ENCODE measurements at regions not wholly inside any gene's neighbourhood (a gene's known extent, or its start where the extent isn't known, plus 50 kb on each side); places are given as distances from the start of the nearest gene placed in this dataset.

DNA sequence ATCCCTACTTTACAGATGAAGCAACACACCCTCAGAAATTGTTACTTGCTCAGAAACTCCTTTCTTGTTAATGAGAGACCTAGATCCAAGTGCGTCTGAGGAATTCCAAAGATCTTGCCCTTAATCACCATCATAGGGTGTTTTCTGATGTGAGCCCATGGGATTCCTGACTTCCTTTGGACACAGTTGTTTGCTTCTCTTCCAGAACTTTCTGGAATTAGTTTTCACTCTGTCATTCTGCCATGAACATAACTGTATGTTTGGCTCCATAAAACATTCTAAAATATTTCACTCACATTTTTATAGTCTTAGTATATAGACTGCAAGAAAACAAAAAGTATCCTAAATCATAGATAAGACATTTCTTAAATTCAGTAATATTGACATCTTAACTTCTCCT, 593.9 kb upstream of the SOX11 start:
- Histone ChIP-seq H3K27me3 (ENCODE audit: insufficient read depth, low read length) (no peaks in the 10 kb centered on the region), H3K4me1 (ENCODE audit: insufficient read depth, low read length) (no peaks in the 10 kb centered on the region), H2AFZ (ENCODE audit: low read depth, low read length) (no peak overlapping the region)

DNA sequence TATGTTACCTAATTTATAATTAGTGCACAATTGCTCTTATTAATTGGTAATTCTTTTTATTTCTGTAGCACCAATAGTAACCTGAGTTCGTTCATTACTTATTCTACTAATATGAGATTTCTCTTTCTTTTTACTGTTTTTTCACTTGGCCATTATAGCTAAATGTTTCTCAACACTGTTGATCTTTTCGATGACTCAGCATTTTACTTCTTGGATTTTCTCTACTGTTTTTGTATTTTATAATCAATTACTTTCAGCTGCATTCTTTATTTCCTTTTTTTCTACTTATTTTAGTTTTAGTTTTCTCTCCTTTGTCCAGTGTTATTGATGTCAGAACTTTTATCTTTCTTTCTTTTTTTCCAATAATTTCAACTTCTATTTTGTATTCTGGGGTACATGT, 589.4 kb upstream of the SOX11 start:
- H3K9me3 ChIP-seq (ENCODE audit: low read length), result no peaks in the 10 kb centered on the region
- H2AFZ ChIP-seq (ENCODE audit: low read depth, low read length), result no peak overlapping the region
- no peaks in the 10 kb centered on the region for H3K27me3 ChIP-seq (ENCODE audit: insufficient read depth, low read length)
- no peaks in the 10 kb centered on the region for H3K36me3 ChIP-seq (ENCODE audit: insufficient read depth, low read length)
- H3K4me3 ChIP-seq (ENCODE audit: low read length), result no peak overlapping the region
- H3K4me1 ChIP-seq (ENCODE audit: insufficient read depth, low read length), result no peaks in the 10 kb centered on the region

More for the DNA sequence above, 593.9 kb upstream of the SOX11 start:
- H3K9me3 ChIP-seq (ENCODE audit: low read length), result no peaks in the 10 kb centered on the region
- H3K4me3 ChIP-seq (ENCODE audit: low read length), result no peak overlapping the region
- no peaks in the 10 kb centered on the region for H3K36me3 ChIP-seq (ENCODE audit: insufficient read depth, low read length)

DNA sequence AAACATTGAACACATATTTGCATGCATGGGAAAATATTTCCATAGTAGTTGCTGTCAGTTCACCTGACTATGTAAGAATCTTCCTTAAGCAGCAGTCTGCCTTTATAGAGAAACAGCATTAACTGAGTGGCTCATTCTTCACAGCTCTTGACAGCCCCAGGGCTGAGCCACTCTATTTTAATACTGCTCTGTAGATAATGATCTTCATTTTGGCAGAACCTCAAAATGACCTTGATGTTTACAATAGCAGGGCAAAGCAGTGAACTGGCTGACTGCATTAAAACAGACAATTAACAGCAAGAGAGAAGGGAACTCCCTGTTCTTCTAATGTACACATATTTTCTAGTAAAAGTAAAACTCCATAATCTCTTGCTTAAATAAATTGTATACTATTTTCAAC, 580.6 kb upstream of the SOX11 start:
- Histone ChIP-seq H3K27me3 (ENCODE audit: insufficient read depth, low read length) (no peaks in the 10 kb centered on the region), H3K4me3 (ENCODE audit: low read length) (no peak overlapping the region), H3K36me3 (ENCODE audit: insufficient read depth, low read length) (no peaks in the 10 kb centered on the region), H3K4me1 (ENCODE audit: insufficient read depth, low read length) (no peaks in the 10 kb centered on the region), H3K9me3 (ENCODE audit: low read length) (peaks cover 3% of the 10 kb centered on the region), H2AFZ (ENCODE audit: low read depth, low read length) (no peak overlapping the region)

DNA sequence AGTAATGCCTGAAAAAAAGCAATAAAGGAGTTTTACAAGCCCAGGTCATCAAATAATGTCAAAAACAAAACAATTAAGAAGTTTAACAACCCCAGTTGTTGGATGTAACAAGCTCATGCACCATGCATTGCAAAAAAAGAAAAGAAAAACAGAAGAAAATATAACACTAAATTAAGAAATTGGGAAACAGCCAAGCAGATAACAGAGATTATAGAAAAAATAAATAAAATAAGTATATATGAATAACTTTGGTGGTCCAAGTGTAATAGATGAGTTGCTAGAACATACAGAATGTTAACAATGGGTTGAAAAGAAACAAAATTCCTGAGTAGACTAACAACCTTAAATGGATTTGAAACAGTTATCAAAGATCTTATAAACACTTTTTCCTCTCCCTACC, 573.1 kb upstream of the SOX11 start:
- Histone ChIP-seq H3K36me3 (ENCODE audit: insufficient read depth, low read length) (no peaks in the 10 kb centered on the region), H3K4me1 (ENCODE audit: insufficient read depth, low read length) (peaks cover 2% of the 10 kb centered on the region), H3K4me3 (ENCODE audit: low read length) (no peak overlapping the region), H3K9me3 (ENCODE audit: low read length) (no peaks in the 10 kb centered on the region), H3K27me3 (ENCODE audit: insufficient read depth, low read length) (no peaks in the 10 kb centered on the region), H2AFZ (ENCODE audit: low read depth, low read length) (no peak overlapping the region)

DNA sequence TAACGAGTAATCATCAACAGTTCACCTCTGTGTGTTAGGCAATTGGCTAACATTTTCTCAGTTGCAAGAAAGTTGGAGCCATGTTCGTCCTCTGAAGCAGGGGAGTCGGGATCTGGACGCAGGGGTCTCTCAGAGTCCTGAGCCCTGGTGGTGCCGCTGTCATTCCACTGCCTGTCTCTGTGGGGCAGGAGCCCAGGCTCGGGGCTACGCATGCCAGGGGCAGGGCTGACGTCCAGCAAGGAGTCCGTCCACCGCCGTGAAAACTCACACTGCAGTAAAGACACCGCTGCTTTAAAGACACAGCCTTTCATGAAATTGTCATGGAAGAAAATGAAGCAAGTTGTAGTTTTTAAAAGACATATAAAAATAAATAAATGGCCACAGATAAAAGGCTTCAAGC, 571.1 kb upstream of the SOX11 start:
- no peaks in the 10 kb centered on the region for H3K36me3 ChIP-seq (ENCODE audit: insufficient read depth, low read length)

DNA sequence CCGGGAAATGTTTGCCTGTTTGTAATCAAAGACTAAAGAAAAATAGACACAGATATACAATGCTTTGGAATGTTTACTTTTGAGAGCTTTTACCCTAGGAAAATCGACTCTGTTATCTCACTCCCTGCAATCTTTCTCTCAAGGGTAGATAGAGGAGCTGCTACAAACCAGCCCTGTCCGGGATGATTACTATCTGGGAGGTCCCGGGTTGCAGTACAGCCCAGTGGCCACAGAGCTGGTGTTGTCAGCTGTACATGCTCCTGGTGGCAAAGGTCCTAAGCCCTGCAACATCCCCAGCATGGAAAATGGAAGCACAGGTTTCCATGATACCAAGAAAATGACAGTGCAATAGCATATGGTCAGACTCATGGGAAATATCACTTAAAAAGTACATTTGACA, 570.5 kb upstream of the SOX11 start:
- no peak overlapping the region for H3K4me3 ChIP-seq (ENCODE audit: low read length)
- H3K27me3 ChIP-seq (ENCODE audit: insufficient read depth, low read length), result no peaks in the 10 kb centered on the region
- H2AFZ ChIP-seq (ENCODE audit: low read depth, low read length), result no peak overlapping the region
- H3K4me1 ChIP-seq (ENCODE audit: insufficient read depth, low read length), result peaks cover 8% of the 10 kb centered on the region
- no peaks in the 10 kb centered on the region for H3K36me3 ChIP-seq (ENCODE audit: insufficient read depth, low read length)
- H3K9me3 ChIP-seq (ENCODE audit: low read length), result no peaks in the 10 kb centered on the region

More for the DNA sequence above, 571.1 kb upstream of the SOX11 start:
- H3K27me3 ChIP-seq (ENCODE audit: insufficient read depth, low read length), result no peaks in the 10 kb centered on the region
- H2AFZ ChIP-seq (ENCODE audit: low read depth, low read length), result no peak overlapping the region
- H3K4me1 ChIP-seq (ENCODE audit: insufficient read depth, low read length), result peaks cover 8% of the 10 kb centered on the region
- H3K9me3 ChIP-seq (ENCODE audit: low read length), result no peaks in the 10 kb centered on the region
- no peak overlapping the region for H3K4me3 ChIP-seq (ENCODE audit: low read length)

DNA sequence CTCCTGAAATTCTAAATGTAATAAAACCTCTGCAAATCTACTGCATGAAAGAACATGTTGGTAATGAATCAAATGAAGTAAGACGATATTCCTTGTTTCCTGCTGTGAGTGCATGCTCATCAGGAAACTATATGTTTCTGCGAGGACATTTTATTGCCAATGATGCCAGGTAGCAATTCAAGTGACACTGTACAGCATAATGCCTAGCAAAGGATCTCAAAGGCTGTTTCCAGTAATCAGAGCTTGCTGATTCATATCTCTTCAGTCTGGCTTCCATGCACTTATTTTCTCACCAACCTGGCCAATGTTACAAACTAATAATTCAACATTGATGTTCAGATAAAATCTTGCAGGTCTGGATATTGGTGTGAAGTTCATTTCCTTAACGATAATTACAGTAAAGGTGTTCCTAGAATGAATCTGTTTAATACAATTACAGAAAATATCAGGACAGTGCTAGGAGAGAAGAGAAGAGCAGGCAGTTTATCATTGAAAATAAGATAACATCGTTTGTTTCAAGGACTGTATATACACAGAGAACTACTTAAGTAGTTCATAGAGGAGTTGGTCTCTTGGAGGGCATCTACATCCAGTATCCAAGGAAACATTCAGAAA, 568.5 kb upstream of the SOX11 start:
- H2AFZ ChIP-seq (ENCODE audit: low read depth, low read length), result no peak overlapping the region
- peaks cover 8% of the 10 kb centered on the region for H3K4me1 ChIP-seq (ENCODE audit: insufficient read depth, low read length)
- H3K9me3 ChIP-seq (ENCODE audit: low read length), result no peaks in the 10 kb centered on the region
- no peaks in the 10 kb centered on the region for H3K27me3 ChIP-seq (ENCODE audit: insufficient read depth, low read length)
- no peaks in the 10 kb centered on the region for H3K36me3 ChIP-seq (ENCODE audit: insufficient read depth, low read length)
- no peak overlapping the region for H3K4me3 ChIP-seq (ENCODE audit: low read length)

DNA sequence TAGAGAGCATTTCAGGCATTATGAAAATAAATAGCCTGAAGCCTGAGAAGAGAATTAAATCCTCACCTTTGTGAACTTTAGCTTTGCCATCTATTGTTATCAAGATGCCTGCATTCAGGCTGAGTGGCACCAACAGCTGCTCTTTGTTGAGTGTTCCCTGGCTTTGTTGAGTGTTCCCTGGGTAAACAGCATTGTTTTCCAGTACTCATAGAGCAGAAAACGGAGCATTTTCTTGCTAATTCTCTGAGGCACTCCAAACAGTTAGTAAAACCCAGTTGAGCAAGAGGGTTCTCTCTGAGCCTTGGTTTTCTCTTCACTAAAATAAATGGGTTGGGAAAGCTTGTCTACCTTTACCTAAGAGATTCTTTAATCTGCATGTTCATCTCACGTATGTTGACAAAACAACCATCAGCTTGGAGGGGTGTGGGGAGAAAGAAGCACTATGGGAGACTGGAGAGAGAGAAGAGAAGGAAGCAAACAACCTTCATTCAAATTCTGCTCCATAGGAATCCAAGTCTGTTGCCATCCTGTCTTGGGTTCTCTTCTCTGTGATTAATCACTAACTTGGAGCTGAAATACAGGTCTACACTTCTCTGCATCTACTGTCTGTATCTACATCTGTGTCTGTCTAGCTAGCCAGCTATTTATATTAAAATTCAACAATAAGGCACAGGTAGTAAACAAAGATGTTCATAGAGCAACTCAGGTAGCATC, 567.0 kb upstream of the SOX11 start:
- H3K4me1 ChIP-seq (ENCODE audit: insufficient read depth, low read length), result peaks cover 8% of the 10 kb centered on the region
- H3K36me3 ChIP-seq (ENCODE audit: insufficient read depth, low read length), result no peaks in the 10 kb centered on the region
- H3K27me3 ChIP-seq (ENCODE audit: insufficient read depth, low read length), result no peaks in the 10 kb centered on the region
- H2AFZ ChIP-seq (ENCODE audit: low read depth, low read length), result no peak overlapping the region
- H3K4me3 ChIP-seq (ENCODE audit: low read length), result no peak overlapping the region
- H3K9me3 ChIP-seq (ENCODE audit: low read length), result no peaks in the 10 kb centered on the region

DNA sequence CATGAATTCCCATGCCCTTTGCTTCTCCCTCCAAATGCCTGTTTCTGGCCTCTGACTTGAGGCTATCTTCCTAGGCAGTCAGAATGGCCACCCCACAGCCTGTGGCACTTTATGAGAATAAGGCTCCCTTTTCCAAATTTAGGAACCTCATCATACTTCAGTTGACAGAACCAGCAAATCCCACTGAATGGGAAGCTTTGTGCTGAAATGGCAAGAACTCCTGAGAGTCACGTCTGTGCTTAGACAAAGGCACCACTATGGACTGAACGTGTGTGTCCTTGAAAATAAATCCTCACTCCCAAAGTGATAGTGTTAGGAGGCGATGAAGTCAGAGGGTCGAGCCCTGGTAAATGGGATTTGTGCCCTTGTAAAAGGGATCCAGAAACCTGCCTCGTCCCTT, 559.9 kb upstream of the SOX11 start:
- H2AFZ ChIP-seq (ENCODE audit: low read depth, low read length), result no peak overlapping the region

DNA sequence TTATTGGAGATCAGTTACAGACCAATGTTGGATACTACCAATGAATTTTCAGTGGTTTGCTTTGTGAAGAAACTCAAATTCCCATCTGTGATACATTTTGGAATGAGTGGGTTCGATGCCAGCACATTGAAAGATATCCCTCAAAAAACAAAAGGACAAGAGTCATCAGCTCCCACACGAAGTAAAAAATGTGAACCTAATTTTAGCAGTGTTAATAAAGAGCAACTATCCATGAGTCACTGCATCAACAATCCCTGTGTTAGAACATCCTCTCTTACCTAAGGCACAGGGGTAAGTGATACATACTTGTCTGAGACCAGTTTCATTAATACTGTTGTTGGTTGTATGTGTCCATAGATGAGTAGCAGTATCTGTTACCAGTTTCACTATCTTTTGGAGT, 551.8 kb upstream of the SOX11 start:
- Histone ChIP-seq H3K36me3 (ENCODE audit: insufficient read depth, low read length) (no peaks in the 10 kb centered on the region), H3K4me3 (ENCODE audit: low read length) (no peak overlapping the region), H3K27me3 (ENCODE audit: insufficient read depth, low read length) (no peaks in the 10 kb centered on the region), H3K4me1 (ENCODE audit: insufficient read depth, low read length) (no peaks in the 10 kb centered on the region), H3K9me3 (ENCODE audit: low read length) (no peaks in the 10 kb centered on the region), H2AFZ (ENCODE audit: low read depth, low read length) (no peak overlapping the region)

More for the DNA sequence above, 559.9 kb upstream of the SOX11 start:
- Histone ChIP-seq H3K36me3 (ENCODE audit: insufficient read depth, low read length) (no peaks in the 10 kb centered on the region), H3K9me3 (ENCODE audit: low read length) (no peaks in the 10 kb centered on the region), H3K4me3 (ENCODE audit: low read length) (no peak overlapping the region), H3K27me3 (ENCODE audit: insufficient read depth, low read length) (no peaks in the 10 kb centered on the region), H3K4me1 (ENCODE audit: insufficient read depth, low read length) (no peaks in the 10 kb centered on the region)

DNA sequence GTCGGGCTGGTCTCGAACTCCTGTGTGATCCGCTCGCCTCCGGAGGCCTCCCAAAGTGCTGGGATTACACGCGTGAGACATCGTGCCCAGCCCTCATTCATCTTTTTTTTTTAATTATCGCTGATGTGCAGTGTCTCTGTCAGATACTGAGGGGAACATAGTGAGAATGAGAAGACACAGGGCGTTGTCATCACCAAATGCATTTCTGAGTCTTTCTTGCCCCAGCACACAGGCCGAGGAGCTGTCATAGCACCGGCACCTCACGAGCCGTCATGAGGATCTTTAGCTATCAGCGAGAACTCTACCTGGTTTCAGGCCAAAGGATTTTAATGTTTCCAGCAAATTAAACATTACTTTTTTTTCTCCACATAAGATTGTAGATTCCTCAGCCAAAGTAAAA, 548.0 kb upstream of the SOX11 start:
- no peaks in the 10 kb centered on the region for H3K27me3 ChIP-seq (ENCODE audit: insufficient read depth, low read length)
- H3K4me3 ChIP-seq (ENCODE audit: low read length), result no peak overlapping the region
- no peaks in the 10 kb centered on the region for H3K4me1 ChIP-seq (ENCODE audit: insufficient read depth, low read length)
- no peaks in the 10 kb centered on the region for H3K36me3 ChIP-seq (ENCODE audit: insufficient read depth, low read length)
- no peak overlapping the region for H2AFZ ChIP-seq (ENCODE audit: low read depth, low read length)
- no peaks in the 10 kb centered on the region for H3K9me3 ChIP-seq (ENCODE audit: low read length)

DNA sequence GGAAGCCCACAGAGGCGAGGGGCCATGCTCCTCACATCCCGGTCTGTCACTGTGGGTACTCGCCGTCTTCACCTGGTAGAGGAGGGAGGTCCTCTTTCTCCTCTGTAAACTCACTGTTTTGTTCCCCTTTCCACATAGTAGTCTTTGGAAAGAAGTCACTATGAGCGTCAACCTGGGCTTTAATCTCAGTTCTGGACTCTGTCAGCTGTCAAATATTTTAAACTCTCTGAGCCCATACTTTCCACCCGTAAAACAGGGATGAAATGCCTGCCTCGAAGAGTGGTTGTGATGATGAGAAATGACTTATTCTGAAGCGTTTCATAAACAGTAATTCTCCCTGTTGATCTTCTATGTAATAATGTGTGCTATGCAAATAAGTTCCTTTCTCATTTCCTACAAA, 547.1 kb upstream of the SOX11 start:
- H3K9me3 ChIP-seq (ENCODE audit: low read length), result no peaks in the 10 kb centered on the region
- H3K27me3 ChIP-seq (ENCODE audit: insufficient read depth, low read length), result no peaks in the 10 kb centered on the region
- no peak overlapping the region for H2AFZ ChIP-seq (ENCODE audit: low read depth, low read length)
- H3K4me3 ChIP-seq (ENCODE audit: low read length), result no peak overlapping the region
- H3K36me3 ChIP-seq (ENCODE audit: insufficient read depth, low read length), result no peaks in the 10 kb centered on the region
- no peaks in the 10 kb centered on the region for H3K4me1 ChIP-seq (ENCODE audit: insufficient read depth, low read length)

DNA sequence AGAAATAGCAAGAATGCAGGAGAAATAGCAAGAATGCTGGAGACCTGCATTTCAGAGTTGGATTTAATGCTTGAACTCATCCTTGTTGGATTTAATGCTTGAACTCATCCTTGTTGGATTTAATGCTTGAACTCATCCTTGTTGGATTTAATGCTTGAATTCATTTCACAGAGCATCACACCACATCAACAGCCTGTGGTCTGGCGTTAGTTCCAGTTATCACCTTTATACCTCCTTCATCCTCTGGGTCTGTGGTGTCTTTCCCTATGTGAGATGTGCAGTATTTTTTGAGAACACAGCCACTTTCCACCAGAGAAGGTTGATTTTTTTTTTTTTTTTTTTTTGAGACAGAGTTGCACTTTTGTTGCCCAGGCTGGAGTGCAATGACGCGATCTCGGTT, 546.4 kb upstream of the SOX11 start:
- Histone ChIP-seq H3K4me1 (ENCODE audit: insufficient read depth, low read length) (no peaks in the 10 kb centered on the region), H3K27me3 (ENCODE audit: insufficient read depth, low read length) (no peaks in the 10 kb centered on the region), H3K36me3 (ENCODE audit: insufficient read depth, low read length) (no peaks in the 10 kb centered on the region), H2AFZ (ENCODE audit: low read depth, low read length) (no peak overlapping the region), H3K4me3 (ENCODE audit: low read length) (no peak overlapping the region), H3K9me3 (ENCODE audit: low read length) (no peaks in the 10 kb centered on the region)

Data from neuron (in vitro differentiated cells).